HG03439 (cell line): ENCODE measurements at regions not wholly inside any gene's neighbourhood (a gene's known extent, or its start where the extent isn't known, plus 50 kb on each side); places are given as distances from the start of the nearest gene placed in this dataset.

Experiments used
- ATAC-seq: cut with Tn5 transposase; IDR thresholded peaks from one replicate; pipeline ENCODE4 v1.9.1; 2021; ENCODE audit warnings: mild to moderate bottlenecking, moderate library complexity; ENCODE audit not compliant: unreplicated experiment

DNA sequence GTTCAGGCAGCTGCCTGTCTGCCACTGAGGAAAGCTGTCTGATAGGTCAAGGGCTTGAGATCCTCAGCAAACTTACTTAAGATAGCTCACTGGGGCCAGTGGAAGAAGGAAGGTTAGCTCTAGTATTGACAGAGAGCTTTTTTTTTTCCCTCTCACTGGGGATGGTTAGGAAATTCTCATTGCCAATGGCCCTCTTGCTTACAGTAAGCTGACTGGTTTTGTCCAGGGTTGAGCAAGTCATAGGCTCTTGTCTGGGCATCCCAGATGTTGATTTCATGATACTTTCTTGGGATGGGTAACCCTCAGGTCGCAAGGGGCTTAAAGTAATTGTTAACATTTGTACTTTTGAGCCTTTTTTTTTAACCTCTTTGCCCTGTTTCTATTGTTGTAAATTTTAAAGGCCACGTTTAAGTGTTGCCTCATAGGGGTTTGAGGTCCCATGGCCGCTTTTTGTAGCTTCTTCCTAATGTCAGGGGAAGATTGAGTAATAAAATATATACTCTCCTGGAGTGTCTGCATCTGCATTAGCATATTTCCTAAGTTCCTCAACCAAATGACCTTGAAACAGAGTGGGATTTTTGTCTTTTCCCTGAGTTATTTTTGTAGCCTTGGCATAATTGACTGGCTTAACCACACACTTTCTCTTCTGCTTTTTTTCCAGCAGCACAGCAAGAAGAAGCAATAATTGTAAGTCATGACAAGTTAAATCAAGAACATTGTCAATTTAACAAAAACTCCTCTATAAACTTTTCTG lies 716.0 kb downstream of the LRFN5 start:
- ATAC-seq, result no peak

GRCh38 chr14:42319996-42320395 lies 713.3 kb downstream of the LRFN5 start:
- ATAC-seq, result no peak

GRCh38 chr14:42316693-42317092 lies 710.0 kb downstream of the LRFN5 start:
- no peak for ATAC-seq

DNA sequence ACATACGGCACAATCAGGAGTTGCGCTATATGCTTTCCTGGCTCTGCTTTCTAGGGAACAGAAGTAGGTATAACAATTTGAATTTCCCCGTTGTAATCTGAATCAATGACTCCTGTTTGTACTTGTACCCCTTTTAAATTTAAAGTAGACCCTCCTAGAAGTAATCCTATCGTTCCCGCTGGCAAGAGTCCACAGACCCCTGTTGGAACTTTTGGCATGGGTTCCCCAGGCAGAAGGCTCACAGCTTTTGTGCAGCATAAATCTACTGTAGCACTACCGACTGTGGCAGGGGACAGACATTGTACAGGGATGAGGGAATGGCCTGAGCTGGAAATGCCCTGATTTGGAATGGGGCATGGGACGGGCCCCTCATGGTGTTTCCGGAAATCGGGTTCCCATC lies 705.2 kb downstream of the LRFN5 start:
- no peak for ATAC-seq

DNA sequence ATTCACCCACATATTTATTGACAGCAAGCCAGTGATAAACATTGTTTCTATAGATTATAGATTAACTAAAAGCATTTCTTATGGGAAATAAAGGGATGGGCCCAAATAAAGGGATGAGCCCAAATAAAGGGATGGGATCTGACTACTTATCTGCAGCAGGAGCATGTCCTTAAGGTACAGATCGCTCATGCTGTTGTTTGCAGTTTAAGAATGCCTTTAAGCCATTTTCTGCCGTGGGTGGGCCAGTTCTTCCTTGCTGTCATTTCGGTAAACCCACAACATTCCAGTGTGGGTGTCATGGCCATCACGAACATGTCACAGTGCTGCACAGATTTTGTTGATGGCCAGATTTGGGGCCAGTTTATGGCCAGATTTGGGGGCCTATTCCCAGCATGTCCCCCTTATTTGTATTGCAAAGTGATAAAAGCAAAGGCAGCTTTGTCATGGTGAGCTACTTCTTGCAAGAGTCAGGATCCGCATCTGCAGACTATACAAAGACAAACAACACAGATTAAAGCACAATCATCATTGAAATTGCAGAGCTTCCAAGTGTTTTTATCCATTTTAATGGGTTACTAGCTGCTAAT lies 700.7 kb downstream of the LRFN5 start:
- no peak for ATAC-seq

GRCh38 chr14:42299692-42300091 lies 693.0 kb downstream of the LRFN5 start:
- peak; percentile 88 for ATAC-seq

- no peak for ATAC-seq
Measured at GRCh38 chr14:42293180-42293579, 686.5 kb downstream of the LRFN5 start.

- ATAC-seq, result no peak
Measured at GRCh38 chr14:42277840-42278239, 671.2 kb downstream of the LRFN5 start.

- ATAC-seq, result no peak
Measured at GRCh38 chr14:42269234-42269633, 662.6 kb downstream of the LRFN5 start.

- no peak for ATAC-seq
Measured at GRCh38 chr14:42248131-42248530, 641.5 kb downstream of the LRFN5 start.

- ATAC-seq, result no peak
Measured at GRCh38 chr14:42241101-42241500, 634.4 kb downstream of the LRFN5 start.

DNA sequence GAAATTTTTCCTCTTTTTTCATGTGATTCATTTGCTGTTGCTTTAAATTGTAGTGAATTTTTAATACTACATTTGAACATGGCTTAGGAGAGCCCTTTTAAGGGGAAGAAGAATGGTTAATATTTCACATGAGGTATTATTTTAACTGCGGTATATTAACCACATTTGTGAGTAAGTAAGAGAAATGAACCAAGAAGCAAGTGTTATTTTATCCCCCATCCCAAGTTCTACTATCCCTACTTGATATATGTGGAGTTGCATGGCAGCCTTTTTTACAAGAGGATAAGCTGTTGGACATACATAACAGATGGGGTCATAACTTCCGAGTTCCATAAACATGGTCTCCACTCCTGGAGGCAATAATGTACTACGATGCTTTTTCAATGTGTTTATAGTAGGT lies 623.3 kb downstream of the LRFN5 start:
- ATAC-seq, result no peak

DNA sequence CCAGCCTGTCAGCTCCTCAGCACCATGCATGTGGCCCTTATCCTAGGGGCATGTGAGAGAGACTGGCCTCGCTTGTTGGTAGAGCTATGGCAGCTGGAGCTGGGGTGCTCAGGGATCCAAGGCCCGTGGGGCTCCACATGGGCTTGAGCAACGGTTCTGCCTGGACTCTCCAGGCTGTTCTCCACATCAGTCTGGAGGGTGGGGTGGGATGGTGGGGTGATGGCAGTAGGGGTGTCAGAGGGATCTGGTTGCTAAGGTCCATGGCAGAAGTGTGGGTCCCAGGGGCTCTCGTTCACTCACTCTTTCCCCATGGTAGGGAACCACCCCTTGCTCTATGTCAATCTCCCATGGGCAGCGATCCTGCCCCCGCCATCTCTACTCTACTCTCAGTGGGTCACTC lies 622.6 kb downstream of the LRFN5 start:
- no peak for ATAC-seq

DNA sequence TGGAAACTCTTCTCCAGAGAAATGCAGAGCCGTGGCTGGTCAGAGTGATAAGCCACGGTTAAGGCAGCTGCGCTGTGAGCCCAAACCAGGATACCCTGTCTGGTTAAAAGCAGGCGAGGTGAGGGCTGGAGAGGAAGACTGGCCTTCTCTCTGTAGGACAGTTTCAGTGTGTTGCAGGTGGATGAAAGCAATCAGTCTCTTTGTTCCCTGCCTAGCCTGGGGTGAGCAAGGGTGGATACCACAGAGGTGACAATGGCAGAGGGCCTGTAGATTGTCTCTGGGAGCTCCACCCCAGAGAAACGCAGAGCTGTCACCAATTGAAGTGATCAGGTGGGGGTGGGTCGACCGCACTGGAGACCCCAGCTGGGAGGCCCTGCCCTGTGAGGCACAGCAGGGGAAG lies 621.9 kb downstream of the LRFN5 start:
- no peak for ATAC-seq

- ATAC-seq, result no peak
Measured at GRCh38 chr14:42224053-42224888, 617.6 kb downstream of the LRFN5 start.

DNA sequence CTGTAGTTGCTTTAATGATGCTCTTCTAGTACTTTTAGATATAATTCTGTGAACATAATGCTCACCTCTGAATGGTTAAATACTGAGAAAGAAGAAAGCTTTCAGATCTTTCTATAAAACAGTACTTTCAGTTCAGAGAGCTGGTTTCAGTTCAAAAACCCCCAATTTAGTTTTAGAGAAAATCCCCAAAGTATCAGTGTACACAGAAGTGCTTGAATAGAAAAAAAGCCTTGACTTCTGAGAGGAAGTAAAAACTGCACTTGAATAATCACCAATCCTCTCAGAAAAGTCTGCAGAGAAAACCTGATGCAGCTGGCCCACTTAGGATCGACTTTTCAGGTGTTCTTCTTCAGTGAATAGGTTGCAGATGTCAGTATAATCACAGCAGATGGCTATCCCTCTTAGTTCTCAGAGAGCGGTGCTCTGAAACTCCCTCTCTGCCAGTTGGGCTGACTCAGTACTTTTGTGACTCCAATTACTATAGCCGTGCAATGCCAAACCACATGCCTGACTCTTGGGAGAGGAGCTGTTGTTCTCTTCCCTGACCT lies 616.3 kb downstream of the LRFN5 start:
- ATAC-seq, result peak; percentile 99

- ATAC-seq, result no peak
Measured at GRCh38 chr14:42214981-42215491, 608.4 kb downstream of the LRFN5 start.

GRCh38 chr14:42200957-42201356 lies 594.3 kb downstream of the LRFN5 start:
- no peak for ATAC-seq

- ATAC-seq, result no peak
Measured at GRCh38 chr14:42198010-42198409, 591.3 kb downstream of the LRFN5 start.

- ATAC-seq, result no peak
Measured at GRCh38 chr14:42192738-42193653, 586.3 kb downstream of the LRFN5 start.
